Mammary epithelial cell (primary cell): ENCODE measurements at regions not wholly inside any gene's neighbourhood (a gene's known extent, or its start where the extent isn't known, plus 50 kb on each side); places are given as distances from the start of the nearest gene placed in this dataset.

Experiments
- CTCF ChIP-seq, 2 donors: IDR thresholded peaks in 1 of 2; conservative IDR thresholded peaks in 1 of 2; 2 replicates each; pipeline ENCODE4 v1.5.1; 2011 to 2012; ENCODE audit warnings: inconsistent platforms in 2 of 2, low read length in 2 of 2, mild to moderate bottlenecking in 2 of 2, control low read depth in 1 of 2, low read depth in 1 of 2; ENCODE audit not compliant: insufficient read depth in 1 of 2; ENCODE audit errors: extremely low read depth in 1 of 2
- EZH2 ChIP-seq: IDR thresholded peaks from 2 replicates; pipeline ENCODE4 v1.6.1; 2012; ENCODE audit warnings: low read length, inconsistent platforms, borderline replicate concordance

GRCh38 chr5:50927953-50928352 lies 261.5 kb downstream of the PARP8 start:
- no peak for TF ChIP-seq CTCF (conservative IDR thresholded peaks at IDR 0.05 in 1 of 2, IDR thresholded peaks at IDR 0.05 in 1 of 2; ENCODE audit: extremely low read depth in 1 of 2, insufficient read depth in 1 of 2, low read depth in 1 of 2, low read length in 2 of 2)
- no peak for TF ChIP-seq EZH2
